HG02571 (cell line): ENCODE measurements at regions not wholly inside any gene's neighbourhood (a gene's known extent, or its start where the extent isn't known, plus 50 kb on each side); places are given as distances from the start of the nearest gene placed in this dataset.
"Not testable (repeated sequence)": the region's sequence is repeated elsewhere in the genome, so short reads cannot be mapped to it uniquely, and the experiment has no call there.

Experiments used
- ATAC-seq: cut with Tn5 transposase; IDR thresholded peaks from one replicate; pipeline ENCODE4 v1.9.1; 2021; ENCODE audit warnings: mild to moderate bottlenecking, moderate library complexity; ENCODE audit not compliant: unreplicated experiment

DNA sequence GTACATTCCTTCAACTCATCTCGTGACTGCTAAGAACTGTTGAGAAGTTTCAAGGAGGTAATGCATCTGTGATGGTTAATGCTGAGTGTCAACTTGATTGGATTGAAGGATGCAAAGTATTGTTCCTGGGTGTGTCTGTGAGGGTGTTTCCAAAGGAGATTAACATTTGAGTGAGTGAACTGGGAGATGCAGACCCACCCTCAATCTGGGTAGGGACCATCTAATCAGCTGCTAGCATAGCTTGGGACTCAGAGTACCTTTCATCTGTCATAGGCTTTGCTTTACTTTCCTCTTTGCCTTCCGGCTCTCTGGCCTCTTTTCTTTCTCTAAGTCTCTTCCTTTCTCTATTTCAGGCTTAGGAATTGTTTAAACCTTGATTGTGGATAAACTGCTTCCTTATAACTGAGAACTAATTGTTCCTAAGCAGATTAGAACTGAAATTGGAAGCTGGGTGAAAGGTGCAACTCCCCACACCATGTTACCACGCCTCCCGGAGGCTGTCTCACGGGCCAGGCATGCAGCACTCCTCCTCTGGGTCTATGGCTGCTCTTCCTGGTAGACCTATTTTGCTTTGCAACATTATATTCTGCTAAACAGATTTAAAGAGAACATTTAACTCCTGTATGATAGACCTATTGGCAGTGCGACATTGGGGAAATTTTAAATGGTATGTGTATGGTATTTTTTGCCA lies 298.2 kb downstream of the CCSER2 start:
- ATAC-seq: no peak

DNA sequence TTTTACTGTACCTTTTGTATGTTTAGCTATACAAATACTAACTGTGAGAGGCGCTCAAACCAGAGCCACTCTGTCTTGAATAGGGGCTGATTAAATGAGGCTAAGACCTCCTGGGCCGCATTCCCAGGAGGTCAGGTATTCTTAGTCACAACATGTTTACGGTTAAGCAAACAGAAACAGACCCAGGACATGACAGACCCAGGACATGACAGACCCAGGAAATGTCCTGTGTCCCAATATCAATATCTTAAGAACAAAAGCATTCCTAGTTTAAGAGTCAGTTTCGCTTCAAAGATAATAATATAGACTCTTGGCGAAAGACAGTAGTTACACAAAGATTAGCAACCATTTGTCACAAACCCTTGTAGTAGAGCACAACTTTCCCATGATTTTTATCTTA lies 304.5 kb downstream of the CCSER2 start:
- no peak for ATAC-seq

DNA sequence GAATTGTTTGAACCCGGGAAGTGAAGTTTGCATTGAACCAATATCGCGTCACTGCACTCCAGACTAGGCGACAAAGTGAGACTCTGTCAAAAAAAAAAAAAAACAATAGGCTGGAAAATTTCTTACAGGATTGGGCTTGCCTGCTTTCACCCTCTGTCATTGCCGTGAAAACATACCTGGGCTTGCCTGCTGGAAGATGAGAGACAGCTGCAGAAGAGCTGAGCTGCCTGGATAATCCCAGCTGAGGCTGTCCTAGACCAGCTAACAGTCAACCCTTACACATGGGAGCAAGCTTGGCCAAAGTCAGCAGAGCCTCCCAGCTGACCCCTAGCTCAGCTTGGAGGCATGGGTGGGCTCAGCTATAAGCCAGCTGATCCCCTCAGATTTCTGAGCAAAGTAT lies 306.2 kb downstream of the CCSER2 start:
- no peak for ATAC-seq

DNA sequence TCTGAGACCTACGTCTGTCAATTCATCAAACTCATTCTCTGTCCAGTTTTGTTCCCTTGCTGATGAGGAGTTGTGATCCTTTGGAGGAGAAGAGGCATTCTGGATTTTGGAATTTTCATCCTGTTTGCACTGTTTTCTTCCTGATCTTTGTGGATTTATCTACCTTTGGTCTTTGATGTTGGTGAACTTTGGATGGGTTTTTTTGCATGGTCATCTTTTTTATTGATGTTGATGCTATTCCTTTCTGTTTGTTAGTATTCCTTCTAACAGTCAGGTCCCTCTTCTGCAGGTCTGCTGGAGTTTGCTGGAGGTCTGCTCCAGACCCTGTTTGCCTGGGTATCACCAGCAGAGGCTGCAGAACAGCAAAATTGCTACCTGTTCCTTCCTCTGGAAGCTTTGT lies 322.2 kb downstream of the CCSER2 start:
- not testable (repeated sequence) for ATAC-seq

DNA sequence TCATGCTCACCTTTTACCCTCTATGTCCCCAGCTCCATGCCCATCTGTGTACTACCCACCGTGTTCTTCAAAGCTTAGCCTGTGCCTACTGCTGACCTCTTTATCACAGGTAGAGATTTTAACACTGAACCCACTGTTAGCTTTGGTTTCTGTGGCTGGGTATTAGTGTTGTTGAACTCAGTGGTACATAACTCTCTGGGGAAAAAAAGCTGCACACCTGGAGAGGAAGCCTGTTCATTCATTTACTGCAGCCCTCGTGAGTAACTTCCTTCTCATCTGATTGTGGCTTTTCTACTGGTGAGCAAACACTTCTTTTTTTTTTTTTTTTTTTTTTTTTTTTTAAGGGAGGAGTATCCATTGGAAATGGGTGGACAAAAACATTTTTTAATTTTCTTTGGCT lies 326.3 kb downstream of the CCSER2 start:
- ATAC-seq: no peak

DNA sequence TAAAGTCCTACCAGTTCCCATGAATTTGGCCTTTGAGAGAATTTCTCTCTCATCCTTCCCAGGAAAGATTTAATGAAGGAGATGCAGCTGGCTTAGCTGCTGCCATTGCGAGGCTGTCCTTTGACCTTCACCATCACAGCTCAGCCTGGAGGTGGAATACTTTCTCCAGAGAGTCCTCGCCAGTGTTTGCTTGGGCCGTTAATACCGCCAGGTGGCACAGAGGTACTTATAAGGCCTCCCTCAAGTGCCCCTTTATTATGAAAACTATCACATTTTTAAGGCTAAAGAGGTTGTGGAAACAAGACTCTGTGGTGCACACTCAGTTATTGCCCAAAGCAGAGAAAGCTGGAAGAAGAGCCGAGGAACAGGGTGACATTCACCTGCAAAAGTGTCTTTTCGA lies 330.6 kb downstream of the CCSER2 start:
- ATAC-seq: no peak

DNA sequence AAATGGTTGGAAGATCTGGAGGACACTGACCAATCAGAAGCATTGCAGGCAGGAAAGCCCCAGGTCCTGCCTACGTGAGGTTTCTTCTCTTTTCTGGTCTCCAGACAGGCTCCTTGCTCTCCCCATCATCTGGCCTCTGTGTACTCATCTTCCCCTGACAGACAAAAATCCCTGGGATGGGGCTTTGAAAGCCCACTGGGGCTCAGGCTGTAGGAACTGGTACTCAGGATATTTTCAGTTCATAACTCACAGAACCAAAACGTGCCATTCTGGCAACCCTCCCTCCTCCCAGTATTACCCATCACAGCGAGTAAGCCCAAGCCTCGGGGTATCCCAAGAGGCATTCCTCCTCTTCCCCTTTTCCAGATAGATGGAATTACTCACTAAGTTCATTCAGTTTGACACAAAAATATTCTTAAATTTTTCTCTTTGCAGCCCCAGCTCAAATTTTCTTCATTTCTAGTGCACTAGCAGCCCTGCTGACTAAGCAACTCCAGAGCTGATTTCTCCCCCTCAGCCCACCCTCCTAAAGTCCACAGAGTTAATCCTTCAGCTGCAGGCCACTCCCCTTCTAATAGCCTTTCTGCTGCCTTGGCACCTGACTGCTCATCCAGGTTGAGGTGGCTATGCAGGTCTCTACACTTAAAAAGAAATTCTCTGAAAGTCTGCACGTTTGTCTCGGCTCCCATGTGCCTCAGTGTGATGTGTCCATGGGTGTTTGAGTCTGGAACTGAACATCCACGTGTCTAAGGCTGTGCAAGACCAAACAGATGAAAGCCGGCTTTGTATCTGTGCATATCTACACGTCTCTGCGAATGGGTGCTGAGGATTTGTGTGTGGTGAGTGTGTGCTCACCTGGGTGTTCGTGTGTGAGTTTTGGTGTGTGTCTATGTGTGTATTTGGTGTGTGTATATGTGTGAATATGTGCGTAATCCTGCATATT lies 331.4 kb downstream of the CCSER2 start:
- no peak for ATAC-seq

DNA sequence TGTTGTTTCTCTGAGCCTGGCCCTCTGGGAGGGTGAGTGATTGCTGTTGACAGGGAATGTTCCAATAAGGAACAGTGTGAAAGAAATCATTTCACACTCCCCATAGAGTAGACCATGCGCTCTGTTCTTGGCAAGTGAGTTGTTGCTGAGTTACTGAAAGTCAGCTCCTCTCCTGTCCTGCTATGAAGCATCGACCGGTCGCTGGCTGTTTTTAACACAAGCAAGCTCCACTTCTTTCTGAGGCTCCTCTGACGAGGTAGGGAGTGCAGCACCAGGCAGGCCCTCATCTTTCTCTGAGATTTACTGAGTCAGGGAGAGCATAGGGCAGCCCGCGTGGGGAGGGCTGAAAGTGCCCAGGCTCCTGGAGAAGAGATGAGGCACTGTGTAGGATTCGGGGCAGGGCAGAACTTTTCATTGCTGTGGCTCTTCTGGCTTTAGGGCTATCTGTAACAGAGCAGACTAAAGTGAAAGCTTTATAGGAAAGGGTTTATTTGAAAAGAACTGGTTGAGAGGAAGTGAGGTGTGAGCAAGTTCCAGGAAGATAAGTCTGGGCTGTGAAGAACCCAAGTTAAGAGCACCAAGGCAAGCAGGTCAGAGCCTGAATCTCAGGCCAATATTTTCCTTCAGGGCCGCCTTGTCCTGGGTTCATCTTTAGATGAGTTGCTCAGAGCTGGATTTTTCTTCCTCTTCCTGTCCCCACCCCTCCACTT lies 332.2 kb downstream of the CCSER2 start:
- ATAC-seq: no peak

DNA sequence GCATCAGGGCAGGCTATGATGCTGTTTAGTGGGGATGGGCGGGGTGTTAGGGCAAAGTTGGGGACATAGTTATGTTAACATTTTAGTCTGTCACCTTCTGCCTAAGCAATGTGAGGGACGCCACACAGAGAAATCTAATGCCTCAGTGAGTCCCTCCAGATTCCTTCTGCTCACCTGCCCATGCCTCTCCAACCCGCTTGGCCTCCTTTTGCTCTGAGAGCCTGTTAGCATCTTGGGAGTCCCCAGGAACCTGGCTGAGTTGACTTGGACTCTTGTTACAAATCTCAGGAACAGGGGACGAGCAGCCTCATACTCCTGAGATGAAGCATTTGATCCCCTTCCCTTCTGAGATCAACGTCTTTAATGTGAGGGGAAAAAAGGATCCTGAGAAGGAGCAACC lies 336.8 kb downstream of the CCSER2 start:
- no peak for ATAC-seq

DNA sequence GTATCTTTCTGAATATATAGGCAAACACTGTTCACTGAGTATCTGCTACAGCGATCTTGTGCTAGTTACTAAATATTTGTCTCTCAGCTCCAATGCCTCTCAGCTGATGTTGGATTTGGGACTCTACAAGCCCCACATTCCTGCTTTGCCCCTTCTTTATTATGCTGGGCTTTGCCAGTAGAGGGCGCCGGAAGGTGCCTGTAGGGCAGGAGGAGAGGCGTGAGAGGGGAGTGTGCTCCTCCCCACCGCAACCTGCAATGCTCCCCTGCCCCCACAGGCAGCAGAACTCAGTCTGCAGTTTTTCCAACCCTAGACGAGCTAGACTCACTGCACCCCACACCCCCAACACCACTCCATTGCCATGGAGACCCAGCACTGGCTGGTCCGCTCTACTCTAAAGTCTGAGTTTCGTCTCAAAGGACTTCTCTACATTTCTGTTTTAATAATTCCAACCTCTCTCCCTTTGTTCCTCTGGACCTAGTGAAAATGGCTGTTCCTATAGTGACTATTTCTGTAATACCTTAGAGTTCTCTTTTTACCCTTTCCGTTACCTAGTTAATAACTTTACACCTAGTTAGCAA lies 337.6 kb downstream of the CCSER2 start:
- ATAC-seq: no peak

DNA sequence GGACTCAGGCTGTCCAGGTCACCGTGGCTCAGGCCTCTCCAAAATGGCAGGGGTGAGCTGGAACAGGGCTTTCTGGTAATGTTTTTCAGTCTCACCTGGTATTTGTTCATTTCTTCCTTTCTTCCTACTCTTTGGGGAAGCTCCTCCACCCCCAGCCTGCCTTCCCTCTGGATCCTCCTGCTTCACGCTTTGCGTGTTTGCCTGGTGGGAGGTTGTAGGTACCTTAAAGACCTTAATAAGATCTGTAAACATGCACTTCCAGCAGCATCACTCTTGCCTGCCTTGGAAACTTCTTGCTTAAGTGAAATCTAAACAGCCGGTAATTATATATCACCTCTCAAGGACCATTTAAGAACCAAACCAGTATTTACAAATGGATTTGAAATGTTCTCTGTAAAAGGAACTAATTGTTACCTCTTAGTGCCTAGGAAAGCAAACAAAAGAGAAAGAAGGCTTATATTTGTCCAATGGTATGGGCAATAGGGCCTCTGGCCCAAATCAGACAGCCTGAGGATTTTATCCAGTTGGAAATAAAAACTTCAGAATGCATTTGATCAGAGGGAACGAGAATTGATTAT lies 339.9 kb downstream of the CCSER2 start:
- ATAC-seq: no peak

DNA sequence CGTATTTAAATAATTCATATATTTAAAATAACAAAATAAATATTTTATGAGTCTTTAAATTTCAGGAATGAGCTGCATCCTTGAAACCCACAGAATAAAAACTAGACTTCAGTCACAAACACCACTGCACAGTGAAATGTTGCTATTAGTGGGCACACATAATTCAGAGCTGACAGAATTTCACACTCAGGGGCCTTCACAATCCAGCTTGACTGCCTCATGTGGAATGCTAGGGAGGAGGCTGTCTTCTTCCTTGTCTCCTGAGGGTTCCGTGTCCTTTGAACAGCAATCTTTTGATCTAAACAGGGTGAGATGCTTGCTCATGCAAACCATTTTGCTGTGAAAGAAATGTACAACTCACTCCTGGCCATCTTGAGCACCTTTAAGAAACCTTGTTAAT lies 346.7 kb downstream of the CCSER2 start:
- ATAC-seq: no peak

DNA sequence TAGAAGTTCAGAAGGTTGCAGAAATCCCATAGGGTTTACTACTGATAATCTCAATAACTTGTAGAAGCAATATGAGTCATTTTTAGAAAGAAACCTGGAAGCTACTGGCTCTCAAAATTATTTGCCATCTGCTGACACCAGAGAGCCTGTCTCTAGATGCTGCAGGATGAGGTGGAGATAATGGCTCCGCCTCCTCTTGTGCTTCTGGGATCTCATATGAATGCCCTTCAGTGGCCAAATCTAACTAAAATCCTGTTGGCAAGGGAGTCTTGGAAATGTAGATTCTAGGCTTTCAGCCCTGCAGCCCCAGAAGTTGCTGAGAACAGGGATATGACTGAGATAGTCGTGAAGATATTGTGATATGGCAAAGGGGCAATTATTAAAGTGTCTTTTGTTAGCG lies 348.1 kb downstream of the CCSER2 start:
- no peak for ATAC-seq

DNA sequence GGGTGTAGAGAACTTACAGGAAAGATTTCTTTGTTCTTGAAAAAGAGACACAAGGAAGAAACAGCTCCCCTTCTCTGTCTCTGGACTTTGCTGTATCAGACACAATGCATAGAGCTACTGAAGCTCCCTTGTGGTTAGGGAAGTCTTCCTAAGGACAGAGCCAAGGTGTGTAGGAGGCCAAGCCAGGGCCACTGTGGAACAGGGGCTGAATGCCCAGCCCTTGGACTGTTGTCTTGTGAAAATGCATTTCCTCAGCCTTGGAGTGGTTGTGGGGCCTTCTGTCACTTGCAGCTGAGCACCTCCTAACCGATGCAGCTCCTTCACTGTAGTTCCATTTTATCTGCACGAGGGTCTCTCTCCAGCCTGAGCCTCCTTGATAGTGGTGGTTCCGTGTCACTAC lies 353.4 kb downstream of the CCSER2 start:
- no peak for ATAC-seq

DNA sequence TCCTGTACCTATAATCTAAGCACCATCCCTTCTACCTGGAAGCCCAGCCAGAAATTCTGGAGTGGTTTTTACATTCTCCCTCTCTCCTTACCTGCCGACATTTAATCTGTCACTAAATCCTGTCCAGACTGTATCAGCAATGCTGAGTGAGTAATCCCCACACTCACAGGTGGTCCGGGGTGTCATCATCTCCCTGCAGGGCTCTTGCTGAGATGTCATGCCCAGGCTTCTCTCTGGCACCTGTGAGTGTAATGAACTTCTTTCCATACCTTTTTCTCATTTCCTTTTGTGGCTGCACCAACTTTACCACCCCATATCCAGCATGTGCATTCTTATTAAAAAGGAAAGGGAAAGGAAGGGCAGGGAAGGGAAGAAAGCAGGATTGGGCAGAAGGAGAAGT lies 355.2 kb downstream of the CCSER2 start:
- no peak for ATAC-seq

DNA sequence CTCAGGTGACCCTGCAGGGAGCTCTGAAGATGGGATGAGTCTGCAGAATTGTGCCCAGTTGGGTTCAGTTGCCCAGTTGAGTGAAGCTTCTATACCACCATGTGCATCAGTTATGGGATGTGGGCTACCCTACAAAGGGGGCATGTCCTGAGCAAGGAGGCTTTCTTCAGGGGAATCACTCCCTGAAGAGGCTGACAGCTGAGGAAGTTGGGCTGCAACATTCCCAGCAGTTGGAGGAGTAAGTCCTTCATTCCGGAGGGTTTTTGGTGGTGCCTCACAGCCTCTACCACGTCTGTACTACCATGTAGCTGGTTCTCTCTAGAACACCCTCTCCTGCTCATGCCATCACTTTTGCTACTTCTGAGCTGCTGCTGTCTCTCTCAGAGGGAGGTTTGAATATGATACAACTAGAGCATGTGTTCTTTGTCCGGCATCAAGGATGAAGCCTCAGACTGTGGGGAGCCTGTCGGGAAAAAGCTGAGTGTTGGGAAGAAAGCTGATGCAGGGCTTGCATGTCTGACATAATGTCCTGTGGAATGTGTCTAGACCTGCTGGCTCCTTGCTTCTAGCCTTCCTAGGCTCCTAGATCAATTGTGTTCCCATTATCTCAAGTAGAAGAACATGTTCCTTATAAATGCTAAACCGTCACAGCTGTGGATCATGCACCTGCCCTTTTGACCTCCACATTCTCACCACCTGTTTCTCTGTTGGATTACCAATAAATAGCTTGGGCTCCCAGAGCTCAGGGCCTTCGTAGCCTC lies 355.8 kb downstream of the CCSER2 start:
- no peak for ATAC-seq

DNA sequence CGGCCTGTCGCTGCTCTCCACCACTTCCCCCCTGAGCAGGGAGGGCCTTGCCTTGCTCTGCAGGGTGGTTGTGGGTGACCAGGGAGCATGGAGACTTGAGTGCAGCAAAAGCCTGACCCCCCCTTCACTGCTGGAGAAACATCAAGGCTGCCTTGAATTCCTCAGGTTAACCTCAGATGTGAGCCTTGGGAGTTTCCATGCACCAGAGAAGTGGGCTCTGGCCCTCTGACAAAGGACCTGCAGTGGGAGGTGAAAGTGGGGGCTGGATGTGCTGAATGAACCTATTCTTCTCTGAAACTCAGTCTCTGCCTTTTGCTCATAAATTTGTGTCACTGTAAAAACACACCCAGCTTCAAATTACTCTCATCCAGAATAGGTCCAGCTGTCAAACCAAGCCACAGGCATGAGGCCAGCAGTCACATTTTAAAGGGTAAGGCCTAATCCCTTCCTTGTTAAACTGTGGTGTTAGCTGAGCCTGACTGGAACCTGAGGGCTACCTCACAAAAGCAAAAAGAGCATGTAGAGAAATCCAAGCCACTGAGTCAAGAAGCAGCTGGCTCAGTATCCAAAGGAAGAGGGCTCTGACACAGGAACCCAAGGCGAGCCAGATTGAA lies 356.8 kb downstream of the CCSER2 start:
- no peak for ATAC-seq

DNA sequence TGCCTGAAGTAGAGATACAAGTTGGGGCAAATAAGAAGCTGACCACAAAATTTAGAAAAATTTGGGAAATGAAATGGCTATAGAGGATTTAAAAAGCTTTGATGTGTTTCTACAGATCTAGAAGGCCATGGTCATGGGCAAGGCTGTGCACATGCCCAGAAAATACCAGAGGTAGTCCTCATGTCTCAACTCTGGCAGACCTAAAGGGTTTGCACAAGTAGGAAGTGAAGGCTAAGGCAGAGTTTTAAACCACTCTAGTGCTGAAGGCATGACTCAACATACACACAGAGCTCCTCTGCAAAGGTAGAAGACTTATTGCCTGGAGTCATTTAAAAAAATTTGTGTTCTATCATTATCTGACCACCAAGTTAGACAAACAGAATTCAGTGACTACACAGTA lies 364.6 kb downstream of the CCSER2 start:
- ATAC-seq: no peak

DNA sequence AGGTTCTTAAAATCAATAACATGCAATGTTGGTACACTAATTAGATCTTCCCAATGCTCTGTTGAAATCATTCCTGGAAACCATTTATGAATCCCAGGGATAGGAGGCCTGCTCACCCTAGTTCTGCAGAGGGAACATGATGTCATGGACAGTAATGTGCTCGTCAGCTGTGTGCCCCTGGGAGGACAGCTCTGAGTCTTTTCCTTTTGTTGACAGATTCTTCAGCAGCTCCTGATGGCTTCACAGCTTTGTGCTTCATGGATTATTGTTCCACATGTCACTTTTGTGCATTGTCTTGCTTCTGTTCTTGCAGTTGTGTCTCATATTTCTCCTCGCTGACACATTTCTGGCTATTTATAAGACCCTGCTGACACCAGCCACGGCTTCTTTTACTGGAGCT lies 367.5 kb downstream of the CCSER2 start:
- ATAC-seq: no peak

DNA sequence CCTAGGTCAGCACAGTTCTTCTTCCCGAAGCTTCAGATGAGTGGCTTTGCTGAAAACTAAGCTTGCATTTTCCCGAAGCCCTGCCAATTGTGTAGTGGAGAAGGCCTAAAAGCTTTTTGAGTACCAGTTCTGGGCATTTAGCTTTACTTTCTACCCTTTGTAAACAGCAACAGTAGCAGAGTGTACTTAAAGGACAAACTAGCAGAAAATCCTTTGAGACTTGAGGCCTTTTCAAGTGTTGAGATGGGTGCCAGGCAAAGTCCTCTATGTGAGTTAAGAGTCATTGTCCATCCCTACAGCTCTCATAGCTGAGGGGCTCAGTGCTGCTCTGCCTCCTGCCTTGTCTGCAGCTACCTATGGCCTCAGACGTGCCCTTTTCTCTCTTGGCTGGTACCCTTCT lies 368.2 kb downstream of the CCSER2 start:
- ATAC-seq: no peak
